VCaP (cell line): ENCODE measurements at regions not wholly inside any gene's neighbourhood (a gene's known extent, or its start where the extent isn't known, plus 50 kb on each side); places are given as distances from the start of the nearest gene placed in this dataset.

ENCODE experiments used
- H3K27ac ChIP-seq: fragments of 450-650 bp; 2 replicates; pipeline ENCODE4 v1.5.1; 2017
- CTCF ChIP-seq: fragments of 450-650 bp; conservative IDR thresholded peaks from 2 replicates; pipeline ENCODE4 v1.5.1; 2017; ENCODE audit warnings: mild to moderate bottlenecking, moderate library complexity

DNA sequence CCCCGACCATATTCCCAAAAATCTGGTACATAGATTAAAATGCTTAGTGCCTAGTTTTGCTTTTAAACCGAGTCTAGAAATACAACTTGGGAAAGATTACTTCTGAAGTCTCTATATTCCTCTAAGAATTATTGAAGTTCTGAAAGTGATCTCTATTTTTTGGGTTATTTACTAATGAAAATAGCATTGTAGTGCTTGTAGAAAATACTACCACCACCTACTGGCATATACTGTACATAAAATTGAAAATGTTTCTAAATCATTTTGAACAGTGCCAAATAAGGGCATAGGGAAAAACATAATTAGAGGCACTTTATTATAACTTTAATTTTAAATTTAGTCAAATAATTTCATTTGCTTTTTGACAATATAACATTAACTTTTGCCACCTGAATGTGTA is 1399.6 kb upstream of the ZEB2 start:
- TF ChIP-seq CTCF, result peak; percentile 52
- no peak overlapping the region for H3K27ac ChIP-seq

GRCh38 chr2:145918951-145919350 is 1399.0 kb upstream of the ZEB2 start:
- no peak for TF ChIP-seq CTCF
- no peak overlapping the region for H3K27ac ChIP-seq

DNA sequence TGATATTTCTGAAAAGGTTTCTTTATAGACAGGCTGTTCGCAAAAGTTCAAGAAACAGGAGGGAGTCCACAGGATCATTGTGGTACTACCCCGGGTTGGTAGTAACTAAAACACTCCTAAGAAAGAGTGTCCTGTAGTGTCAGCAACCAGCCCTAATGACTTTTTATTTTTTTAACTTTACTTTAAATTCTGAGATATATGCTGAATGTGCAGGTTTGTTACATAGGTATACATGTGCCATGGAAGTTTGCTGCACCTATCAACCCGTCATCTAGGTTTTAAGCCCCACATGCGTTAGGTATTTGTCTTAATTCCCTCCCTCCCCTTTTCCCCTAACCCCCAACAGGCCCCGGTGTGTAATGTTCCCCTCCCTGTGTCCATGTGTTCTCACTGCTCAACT is 1396.9 kb upstream of the ZEB2 start:
- no peak overlapping the region for H3K27ac ChIP-seq
- TF ChIP-seq CTCF, result no peak

DNA sequence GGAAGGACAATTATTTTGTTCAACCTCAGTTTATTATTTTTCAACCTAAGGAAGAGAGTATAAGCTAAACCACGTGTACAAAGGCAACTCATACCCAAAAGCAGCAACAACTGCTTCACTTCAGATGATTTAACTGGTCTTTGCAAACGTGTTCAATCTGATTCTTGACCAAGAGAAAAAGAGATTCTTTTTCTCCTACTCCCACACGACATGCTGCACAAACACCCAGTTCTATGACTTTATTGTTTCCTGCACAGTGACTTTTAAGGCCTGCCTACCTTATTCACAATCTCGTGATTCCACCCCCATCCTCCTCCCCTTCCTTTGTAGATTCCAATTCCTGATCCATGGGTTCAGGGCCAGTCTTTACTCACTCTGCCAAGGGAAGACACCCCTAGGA is 1394.8 kb upstream of the ZEB2 start:
- no peak for TF ChIP-seq CTCF
- no peak overlapping the region for H3K27ac ChIP-seq

DNA sequence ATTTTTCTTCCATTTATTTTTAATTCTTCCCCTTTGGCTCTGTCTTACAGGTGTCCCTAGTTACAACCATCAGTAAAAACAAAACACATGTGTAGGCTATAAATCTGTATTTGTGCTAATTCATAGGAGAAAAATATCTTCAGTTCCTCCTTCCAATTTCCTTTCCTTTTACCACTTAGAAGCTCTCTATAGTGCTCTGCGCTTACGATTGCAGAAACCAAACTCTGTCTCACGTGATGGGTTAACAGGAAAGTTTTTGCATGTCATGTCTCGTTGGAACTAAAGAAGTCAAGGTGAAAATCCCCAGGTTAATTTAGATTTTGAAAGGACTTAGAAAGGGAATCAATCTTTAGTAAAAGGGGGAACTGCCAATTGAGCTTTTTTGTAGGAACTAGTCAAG is 1390.5 kb upstream of the ZEB2 start:
- H3K27ac ChIP-seq, result no peak overlapping the region
- TF ChIP-seq CTCF, result no peak

DNA sequence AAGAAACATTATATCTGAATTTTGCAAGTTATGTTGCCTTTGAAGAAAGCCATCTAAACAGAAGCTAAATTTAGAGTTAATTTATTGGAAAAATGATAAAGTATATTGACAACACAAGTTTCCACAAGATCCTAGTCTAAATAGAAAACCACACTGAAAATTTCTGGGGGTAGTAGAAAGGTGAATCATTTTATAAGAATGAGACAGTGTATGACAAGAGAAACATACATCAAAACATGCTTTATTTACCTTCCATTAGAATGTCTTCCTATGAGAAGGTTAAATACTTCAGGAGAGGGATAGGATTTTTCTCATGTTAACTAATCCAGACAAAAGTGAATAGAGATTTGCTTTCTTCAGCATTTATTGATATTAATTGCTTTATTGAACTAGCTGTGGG is 1389.8 kb upstream of the ZEB2 start:
- H3K27ac ChIP-seq, result no peak overlapping the region
- no peak for TF ChIP-seq CTCF

- no peak for TF ChIP-seq CTCF
- H3K27ac ChIP-seq, result no peak overlapping the region
Observed at GRCh38 chr2:145909175-145909755, 1389.3 kb upstream of the ZEB2 start.
